ENCODE measurements at regions not wholly inside any gene's neighbourhood (a gene's known extent, or its start where the extent isn't known, plus 50 kb on each side); places are given as distances from the start of the nearest gene placed in this dataset.

DNA sequence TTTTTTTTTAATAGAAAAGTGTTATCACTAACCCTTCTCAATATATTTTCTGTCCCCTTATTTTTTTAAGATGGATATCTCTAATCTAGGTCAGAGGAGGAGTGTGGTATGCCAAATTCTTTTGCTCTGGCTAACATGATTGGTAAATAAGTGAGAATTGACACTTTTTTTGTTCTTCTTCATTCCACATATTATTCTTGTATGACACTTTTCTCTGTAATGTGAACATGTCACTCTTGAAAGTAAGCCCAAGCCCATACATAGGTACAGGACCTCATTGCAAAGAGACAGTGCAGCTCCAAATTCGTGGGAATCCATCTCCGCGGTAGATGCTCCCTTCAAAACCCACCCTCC, 142.5 kb upstream of the TCF21 start:
- TF ChIP-seq CTCF (IDR thresholded peaks at IDR 0.05 in 8 of 11, conservative IDR thresholded peaks at IDR 0.05 in 3 of 11): no peak
- no peak for TF ChIP-seq POLR2AphosphoS5 (IDR thresholded peaks at IDR 0.05)
- no peak for TF ChIP-seq POLR2A (IDR thresholded peaks at IDR 0.05)

Data from spleen (tissue), 7 donors.